Subcutaneous abdominal adipose tissue (tissue), 5 donors: ENCODE measurements at regions not wholly inside any gene's neighbourhood (a gene's known extent, or its start where the extent isn't known, plus 50 kb on each side); places are given as distances from the start of the nearest gene placed in this dataset.

Experiments used
- H3K27ac ChIP-seq: one replicate; pipeline ENCODE4 v1.7.0; 2013; ENCODE audit warnings: low read depth, mild to moderate bottlenecking, inconsistent platforms, low read length, moderate library complexity
- H3K27me3 ChIP-seq, 5 donors: one replicate each; pipeline ENCODE4 v1.7.0; 2013; ENCODE audit warnings: low read length in 5 of 5, inconsistent platforms in 1 of 5; ENCODE audit not compliant: control insufficient read depth in 5 of 5, insufficient read depth in 4 of 5
- H3K36me3 ChIP-seq, 5 donors: one replicate each; pipeline ENCODE4 v1.7.0; 2013; ENCODE audit warnings: low read length in 5 of 5; ENCODE audit not compliant: control insufficient read depth in 5 of 5, insufficient read depth in 5 of 5
- H3K4me1 ChIP-seq, 5 donors: one replicate each; pipeline ENCODE4 v1.7.0; 2013; ENCODE audit warnings: low read length in 5 of 5, mild to moderate bottlenecking in 3 of 5, moderate library complexity in 1 of 5; ENCODE audit not compliant: control insufficient read depth in 5 of 5, insufficient read depth in 5 of 5
- H3K4me3 ChIP-seq, 5 donors: one replicate each; pipeline ENCODE4 v1.7.0; 2013; ENCODE audit warnings: low read length in 5 of 5, low read depth in 1 of 5
- H3K9ac ChIP-seq, 5 donors: one replicate each; pipeline ENCODE4 v1.7.0; 2013; ENCODE audit warnings: low read length in 5 of 5, mild to moderate bottlenecking in 4 of 5, moderate library complexity in 3 of 5
- H3K9me3 ChIP-seq, 5 donors: one replicate each; pipeline ENCODE4 v1.7.0; 2013; ENCODE audit warnings: low read length in 5 of 5; ENCODE audit not compliant: control insufficient read depth in 5 of 5
- donor health status: healthy.
- donor health status: healthy.
- donor health status: healthy.
- donor health status: healthy.
- donor health status: healthy.

GRCh38 chr3:187896646-187897045, 151.4 kb upstream of the BCL6 start:
- Histone ChIP-seq H3K4me1 (peaks cover 0 to 11% (median 9%) of the 10 kb centered on the region in 5 donors), H3K36me3 (no peaks in the 10 kb centered on the region), H3K27ac (peak overlapping the region; percentile 57), H3K9ac (peak overlapping the region in 1 of 5 donors; percentile 35), H3K4me3 (no peak overlapping the region), H3K9me3 (no peaks in the 10 kb centered on the region), H3K27me3 (no peaks in the 10 kb centered on the region)

- H3K9ac ChIP-seq = no peak overlapping the region
Measured at GRCh38 chr3:187899246-187899645, 154.0 kb upstream of the BCL6 start.

GRCh38 chr3:187900993-187901755, 155.9 kb upstream of the BCL6 start:
- H3K4me3 ChIP-seq = no peak overlapping the region

More at GRCh38 chr3:187899246-187899645, 154.0 kb upstream of the BCL6 start:
- Histone ChIP-seq H3K4me1 (peaks cover 0 to 11% (median 9%) of the 10 kb centered on the region in 5 donors), H3K27me3 (no peaks in the 10 kb centered on the region), H3K27ac (no peak overlapping the region), H3K4me3 (no peak overlapping the region), H3K9me3 (no peaks in the 10 kb centered on the region), H3K36me3 (no peaks in the 10 kb centered on the region)

GRCh38 chr3:187902041-187902471, 156.8 kb upstream of the BCL6 start:
- no peak overlapping the region for H3K4me3 ChIP-seq
- H3K9ac ChIP-seq = no peak overlapping the region
- no peak overlapping the region for H3K27ac ChIP-seq
- H3K4me1 ChIP-seq = peaks cover 0 to 11% (median 8%) of the 10 kb centered on the region in 5 donors
- H3K27me3 ChIP-seq = no peaks in the 10 kb centered on the region
- H3K9me3 ChIP-seq = no peaks in the 10 kb centered on the region
- no peaks in the 10 kb centered on the region for H3K36me3 ChIP-seq

More at GRCh38 chr3:187900993-187901755, 155.9 kb upstream of the BCL6 start:
- Histone ChIP-seq H3K9ac (no peak overlapping the region), H3K27ac (no peak overlapping the region), H3K36me3 (no peaks in the 10 kb centered on the region), H3K4me1 (peaks cover 0 to 11% (median 8%) of the 10 kb centered on the region in 5 donors), H3K27me3 (no peaks in the 10 kb centered on the region), H3K9me3 (no peaks in the 10 kb centered on the region)

GRCh38 chr3:187902936-187903335, 157.7 kb upstream of the BCL6 start:
- peaks cover 0 to 11% (median 8%) of the 10 kb centered on the region in 5 donors for H3K4me1 ChIP-seq
- no peaks in the 10 kb centered on the region for H3K36me3 ChIP-seq
- no peak overlapping the region for H3K4me3 ChIP-seq
- H3K9ac ChIP-seq = no peak overlapping the region
- no peak overlapping the region for H3K27ac ChIP-seq
- no peaks in the 10 kb centered on the region for H3K9me3 ChIP-seq
- H3K27me3 ChIP-seq = no peaks in the 10 kb centered on the region

- no peaks in the 10 kb centered on the region for H3K36me3 ChIP-seq
- no peak overlapping the region for H3K27ac ChIP-seq
- H3K4me3 ChIP-seq = no peak overlapping the region
- no peaks in the 10 kb centered on the region for H3K27me3 ChIP-seq
- no peaks in the 10 kb centered on the region for H3K9me3 ChIP-seq
- H3K4me1 ChIP-seq = peaks cover 0 to 17% (median 11%) of the 10 kb centered on the region in 5 donors
- no peak overlapping the region for H3K9ac ChIP-seq
Measured at GRCh38 chr3:187903697-187904096, 158.4 kb upstream of the BCL6 start.

- no peaks in the 10 kb centered on the region for H3K36me3 ChIP-seq
- no peaks in the 10 kb centered on the region for H3K27me3 ChIP-seq
- H3K9me3 ChIP-seq = no peaks in the 10 kb centered on the region
- H3K4me3 ChIP-seq = no peak overlapping the region
- H3K27ac ChIP-seq = no peak overlapping the region
- H3K4me1 ChIP-seq = peaks cover 0 to 17% (median 11%) of the 10 kb centered on the region in 5 donors
- H3K9ac ChIP-seq = no peak overlapping the region
Measured at GRCh38 chr3:187906416-187906815, 161.1 kb upstream of the BCL6 start.

GRCh38 chr3:187906920-187907319, 161.7 kb upstream of the BCL6 start:
- H3K27me3 ChIP-seq = no peaks in the 10 kb centered on the region
- H3K27ac ChIP-seq = no peak overlapping the region
- peaks cover 0 to 21% (median 11%) of the 10 kb centered on the region in 5 donors for H3K4me1 ChIP-seq
- no peak overlapping the region for H3K9ac ChIP-seq
- no peaks in the 10 kb centered on the region for H3K36me3 ChIP-seq
- no peaks in the 10 kb centered on the region for H3K9me3 ChIP-seq
- no peak overlapping the region for H3K4me3 ChIP-seq

GRCh38 chr3:187909866-187910265, 164.6 kb upstream of the BCL6 start:
- Histone ChIP-seq H3K27me3 (no peaks in the 10 kb centered on the region), H3K4me3 (no peak overlapping the region), H3K9me3 (no peaks in the 10 kb centered on the region), H3K9ac (no peak overlapping the region), H3K27ac (no peak overlapping the region), H3K36me3 (no peaks in the 10 kb centered on the region), H3K4me1 (peaks cover 0 to 46% (median 29%) of the 10 kb centered on the region in 5 donors)

- Histone ChIP-seq H3K4me3 (no peak overlapping the region), H3K4me1 (peaks cover 0 to 49% (median 29%) of the 10 kb centered on the region in 5 donors), H3K27me3 (no peaks in the 10 kb centered on the region), H3K9ac (no peak overlapping the region), H3K9me3 (no peaks in the 10 kb centered on the region), H3K27ac (no peak overlapping the region), H3K36me3 (no peaks in the 10 kb centered on the region)
Measured at GRCh38 chr3:187912007-187912406, 166.7 kb upstream of the BCL6 start.
